Neural progenitor cell (in vitro differentiated cells): ENCODE measurements at regions not wholly inside any gene's neighbourhood (a gene's known extent, or its start where the extent isn't known, plus 50 kb on each side); places are given as distances from the start of the nearest gene placed in this dataset.
A peak's percentile ranks its signal among the peaks of the same experiment; 100 is the strongest.

Source experiments
- DNase-seq: peaks from one replicate; pipeline ENCODE4 v3.0.0-alpha.2; 2016; ENCODE audit warnings: low spot score
- H2AFZ ChIP-seq: fragments of 200-600 bp; sonication (generic); replicated peaks from 2 replicates; pipeline ENCODE4 v1.6.1; 2016; ENCODE audit warnings: antibody characterized with exemption
- H3F3A ChIP-seq: fragments of 200-600 bp; sonication (generic); 2 replicates; pipeline ENCODE4 v1.6.1; 2016; ENCODE audit warnings: antibody characterized with exemption, low read depth
- H3K27ac ChIP-seq: fragments of 200-600 bp; sonication (generic); 2 replicates; pipeline ENCODE4 v1.5.1; 2016; ENCODE audit warnings: mild to moderate bottlenecking
- H3K27me3 ChIP-seq: fragments of 200-600 bp; sonication (generic); 2 replicates; pipeline ENCODE4 v1.6.1; 2016; ENCODE audit warnings: mild to moderate bottlenecking, moderate library complexity
- H3K36me3 ChIP-seq: fragments of 200-600 bp; sonication (generic); 2 replicates; pipeline ENCODE4 v1.5.1; 2016
- H3K4me1 ChIP-seq: fragments of 200-600 bp; sonication (generic); 2 replicates; pipeline ENCODE4 v1.6.1; 2016; ENCODE audit warnings: mixed run types
- H3K4me2 ChIP-seq: fragments of 200-600 bp; sonication (generic); 2 replicates; pipeline ENCODE4 v1.6.1; 2016
- H3K4me3 ChIP-seq: fragments of 200-600 bp; sonication (generic); 2 replicates; pipeline ENCODE4 v1.5.1; 2016
- H3K79me2 ChIP-seq: fragments of 200-600 bp; sonication (generic); 2 replicates; pipeline ENCODE4 v1.6.1; 2016; ENCODE audit warnings: low read depth
- H3K9ac ChIP-seq: fragments of 200-600 bp; sonication (generic); 2 replicates; pipeline ENCODE4 v1.6.1; 2016
- H3K9me3 ChIP-seq: fragments of 200-600 bp; sonication (generic); 2 replicates; pipeline ENCODE4 v1.5.1; 2016; ENCODE audit warnings: low read depth
- H4K20me1 ChIP-seq: fragments of 200-600 bp; sonication (generic); 2 replicates; pipeline ENCODE4 v1.6.1; 2016; ENCODE audit warnings: low read depth
- H3K27ac Mint-ChIP-seq: 3 replicates; pipeline ENCODE4 v1.8.0; 2021; ENCODE audit warnings: mixed read lengths
- H3K27me3 Mint-ChIP-seq: 2 replicates; pipeline ENCODE4 v1.8.0; 2022; ENCODE audit warnings: low read depth, mild to moderate bottlenecking, inconsistent platforms, moderate library complexity, mixed read lengths; ENCODE audit not compliant: insufficient read depth
- H3K36me3 Mint-ChIP-seq: 3 replicates; pipeline ENCODE4 v1.8.0; 2021; ENCODE audit warnings: mixed read lengths
- H3K4me1 Mint-ChIP-seq: 3 replicates; pipeline ENCODE4 v1.8.0; 2021; ENCODE audit warnings: mixed read lengths
- H3K4me3 Mint-ChIP-seq: 3 replicates; pipeline ENCODE4 v1.8.0; 2021; ENCODE audit warnings: mild to moderate bottlenecking, moderate library complexity, mixed read lengths
- H3K9me3 Mint-ChIP-seq: 3 replicates; pipeline ENCODE4 v1.8.0; 2020; ENCODE audit warnings: mixed read lengths
- EZH2 ChIP-seq: fragments of 200-600 bp; sonication (generic); IDR thresholded peaks from 2 replicates; pipeline ENCODE4 v1.6.1; 2017; ENCODE audit warnings: antibody characterized with exemption, mild to moderate bottlenecking, moderate library complexity
- EZH2phosphoT487 ChIP-seq: fragments of 200-600 bp; sonication (generic); IDR thresholded peaks from 2 replicates; pipeline ENCODE4 v1.6.1; 2017; ENCODE audit warnings: antibody characterized with exemption
- TF ChIP-seq, protein P1 (sequence below): fragments of 200-600 bp; sonication (generic); IDR thresholded peaks from 2 replicates; pipeline ENCODE4 v1.5.1; 2017; ENCODE audit warnings: antibody characterized with exemption, mild to moderate bottlenecking

DNA sequence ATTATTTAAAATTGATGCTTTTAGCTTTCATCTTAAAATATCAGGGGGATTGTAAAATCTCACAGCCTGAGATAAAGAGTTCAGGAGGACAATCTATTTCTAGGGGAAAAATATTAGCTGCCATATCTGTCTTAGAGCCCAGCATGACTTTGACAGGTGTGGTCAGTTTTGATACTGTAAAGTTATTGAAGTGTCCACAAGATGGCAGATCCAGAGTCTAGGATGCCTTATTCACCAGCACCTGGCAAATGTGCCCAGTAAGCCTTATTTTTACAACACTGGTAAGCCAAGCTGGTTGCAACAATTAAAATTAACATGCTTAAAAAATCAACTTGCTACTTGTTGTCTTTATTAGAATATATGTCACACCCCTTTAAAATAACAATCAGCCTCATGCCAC lies 579.3 kb downstream of the SH2D4B start:
- Histone ChIP-seq H3K9ac (no peak overlapping the region), H3K9me3 (no peaks in the 10 kb centered on the region), H3K4me1 (no peaks in the 10 kb centered on the region), H3F3A (no peaks in the 10 kb centered on the region), H2AFZ (no peak overlapping the region), H4K20me1 (no peaks in the 10 kb centered on the region), H3K36me3 (no peaks in the 10 kb centered on the region), H3K27me3 (no peaks in the 10 kb centered on the region), H3K79me2 (no peaks in the 10 kb centered on the region), H3K4me3 (no peak overlapping the region), H3K27ac (no peak overlapping the region), H3K4me2 (no peak overlapping the region)
- H3K4me3 Mint-ChIP-seq: no peak overlapping the region
- no peaks in the 10 kb centered on the region for H3K36me3 Mint-ChIP-seq
- no peaks in the 10 kb centered on the region for H3K27me3 Mint-ChIP-seq
- no peak for TF ChIP-seq EZH2
- TF ChIP-seq, protein P1, sequence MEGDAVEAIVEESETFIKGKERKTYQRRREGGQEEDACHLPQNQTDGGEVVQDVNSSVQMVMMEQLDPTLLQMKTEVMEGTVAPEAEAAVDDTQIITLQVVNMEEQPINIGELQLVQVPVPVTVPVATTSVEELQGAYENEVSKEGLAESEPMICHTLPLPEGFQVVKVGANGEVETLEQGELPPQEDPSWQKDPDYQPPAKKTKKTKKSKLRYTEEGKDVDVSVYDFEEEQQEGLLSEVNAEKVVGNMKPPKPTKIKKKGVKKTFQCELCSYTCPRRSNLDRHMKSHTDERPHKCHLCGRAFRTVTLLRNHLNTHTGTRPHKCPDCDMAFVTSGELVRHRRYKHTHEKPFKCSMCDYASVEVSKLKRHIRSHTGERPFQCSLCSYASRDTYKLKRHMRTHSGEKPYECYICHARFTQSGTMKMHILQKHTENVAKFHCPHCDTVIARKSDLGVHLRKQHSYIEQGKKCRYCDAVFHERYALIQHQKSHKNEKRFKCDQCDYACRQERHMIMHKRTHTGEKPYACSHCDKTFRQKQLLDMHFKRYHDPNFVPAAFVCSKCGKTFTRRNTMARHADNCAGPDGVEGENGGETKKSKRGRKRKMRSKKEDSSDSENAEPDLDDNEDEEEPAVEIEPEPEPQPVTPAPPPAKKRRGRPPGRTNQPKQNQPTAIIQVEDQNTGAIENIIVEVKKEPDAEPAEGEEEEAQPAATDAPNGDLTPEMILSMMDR: peak; percentile 11
- H3K9me3 Mint-ChIP-seq: no peaks in the 10 kb centered on the region
- no peaks in the 10 kb centered on the region for H3K4me1 Mint-ChIP-seq
- DNase-seq: no peak
- H3K27ac Mint-ChIP-seq: no peak overlapping the region

- no peak overlapping the region for H3K27ac Mint-ChIP-seq
- no peaks in the 10 kb centered on the region for H3K9me3 ChIP-seq
- no peaks in the 10 kb centered on the region for H3F3A ChIP-seq
- TF ChIP-seq EZH2phosphoT487 (no peak), EZH2 (no peak)
- TF ChIP-seq, protein P1: no peak
- H3K4me3 ChIP-seq: no peak overlapping the region
- no peaks in the 10 kb centered on the region for H3K4me1 ChIP-seq
- H3K79me2 ChIP-seq: no peaks in the 10 kb centered on the region
- no peaks in the 10 kb centered on the region for H3K9me3 Mint-ChIP-seq
- no peak overlapping the region for H3K4me3 Mint-ChIP-seq
- no peak for DNase-seq
- H3K4me1 Mint-ChIP-seq: no peaks in the 10 kb centered on the region
- no peaks in the 10 kb centered on the region for H4K20me1 ChIP-seq
- H3K36me3 Mint-ChIP-seq: no peaks in the 10 kb centered on the region
- H3K36me3 ChIP-seq: no peaks in the 10 kb centered on the region
- no peak overlapping the region for H3K4me2 ChIP-seq
- no peak overlapping the region for H3K9ac ChIP-seq
- peaks cover 2% of the 10 kb centered on the region for H3K27me3 Mint-ChIP-seq
- no peak overlapping the region for H2AFZ ChIP-seq
- no peak overlapping the region for H3K27ac ChIP-seq
- H3K27me3 ChIP-seq: no peaks in the 10 kb centered on the region
Observed at GRCh38 chr10:81127931-81128330, 590.2 kb downstream of the SH2D4B start.

- Mint-ChIP-seq H3K27me3 (no peaks in the 10 kb centered on the region), H3K4me3 (no peak overlapping the region), H3K4me1 (no peaks in the 10 kb centered on the region), H3K36me3 (no peaks in the 10 kb centered on the region), H3K9me3 (no peaks in the 10 kb centered on the region), H3K27ac (no peak overlapping the region)
- Histone ChIP-seq H3K79me2 (no peaks in the 10 kb centered on the region), H3K9ac (no peak overlapping the region), H3K9me3 (no peaks in the 10 kb centered on the region), H3K36me3 (no peaks in the 10 kb centered on the region), H4K20me1 (no peaks in the 10 kb centered on the region), H2AFZ (no peak overlapping the region), H3K27ac (no peak overlapping the region), H3K4me1 (no peaks in the 10 kb centered on the region), H3F3A (no peaks in the 10 kb centered on the region), H3K4me3 (no peak overlapping the region), H3K27me3 (no peaks in the 10 kb centered on the region), H3K4me2 (no peak overlapping the region)
- TF ChIP-seq EZH2phosphoT487 (no peak), EZH2 (no peak)
- TF ChIP-seq, protein P1: no peak
- no peak for DNase-seq
Observed at GRCh38 chr10:81130014-81130413, 592.3 kb downstream of the SH2D4B start.

- Histone ChIP-seq H3F3A (no peaks in the 10 kb centered on the region), H3K4me3 (no peak overlapping the region), H3K79me2 (no peaks in the 10 kb centered on the region), H2AFZ (no peak overlapping the region), H3K27me3 (no peaks in the 10 kb centered on the region), H3K4me2 (no peak overlapping the region), H3K36me3 (no peaks in the 10 kb centered on the region), H3K4me1 (no peaks in the 10 kb centered on the region), H3K27ac (no peak overlapping the region), H3K9ac (no peak overlapping the region), H3K9me3 (no peaks in the 10 kb centered on the region), H4K20me1 (no peaks in the 10 kb centered on the region)
- TF ChIP-seq EZH2phosphoT487 (no peak), EZH2 (no peak)
- TF ChIP-seq, protein P1: no peak
- no peak for DNase-seq
- H3K27ac Mint-ChIP-seq: no peak overlapping the region
- no peaks in the 10 kb centered on the region for H3K9me3 Mint-ChIP-seq
- no peaks in the 10 kb centered on the region for H3K4me1 Mint-ChIP-seq
- no peaks in the 10 kb centered on the region for H3K36me3 Mint-ChIP-seq
- no peak overlapping the region for H3K4me3 Mint-ChIP-seq
- H3K27me3 Mint-ChIP-seq: peaks cover 2% of the 10 kb centered on the region
Observed at GRCh38 chr10:81135851-81136250, 598.1 kb downstream of the SH2D4B start.
